IMR-90 (cell line): ENCODE measurements at regions not wholly inside any gene's neighbourhood (a gene's known extent, or its start where the extent isn't known, plus 50 kb on each side); places are given as distances from the start of the nearest gene placed in this dataset.

ENCODE experiments used
- CTCF ChIP-seq: conservative IDR thresholded peaks from 2 replicates; pipeline ENCODE4 v1.5.1; 2012; ENCODE audit warnings: mild to moderate bottlenecking, low read depth, low read length, improper control_type of control experiment
- MAZ ChIP-seq: IDR thresholded peaks from 2 replicates; pipeline ENCODE4 v1.6.1; 2012; ENCODE audit warnings: low read depth, mild to moderate bottlenecking, low read length, improper control_type of control experiment, moderate library complexity, borderline replicate concordance
- POLR2A ChIP-seq: IDR thresholded peaks from 2 replicates; pipeline ENCODE4 v1.6.1; 2012; ENCODE audit warnings: mild to moderate bottlenecking, low read depth, low read length

GRCh38 chr18:68480196-68480595 is 234.7 kb downstream of the TMX3 start:
- TF ChIP-seq CTCF (no peak), POLR2A (no peak), MAZ (no peak)
